ENCODE measurements at regions not wholly inside any gene's neighbourhood (a gene's known extent, or its start where the extent isn't known, plus 50 kb on each side); places are given as distances from the start of the nearest gene placed in this dataset.

DNA sequence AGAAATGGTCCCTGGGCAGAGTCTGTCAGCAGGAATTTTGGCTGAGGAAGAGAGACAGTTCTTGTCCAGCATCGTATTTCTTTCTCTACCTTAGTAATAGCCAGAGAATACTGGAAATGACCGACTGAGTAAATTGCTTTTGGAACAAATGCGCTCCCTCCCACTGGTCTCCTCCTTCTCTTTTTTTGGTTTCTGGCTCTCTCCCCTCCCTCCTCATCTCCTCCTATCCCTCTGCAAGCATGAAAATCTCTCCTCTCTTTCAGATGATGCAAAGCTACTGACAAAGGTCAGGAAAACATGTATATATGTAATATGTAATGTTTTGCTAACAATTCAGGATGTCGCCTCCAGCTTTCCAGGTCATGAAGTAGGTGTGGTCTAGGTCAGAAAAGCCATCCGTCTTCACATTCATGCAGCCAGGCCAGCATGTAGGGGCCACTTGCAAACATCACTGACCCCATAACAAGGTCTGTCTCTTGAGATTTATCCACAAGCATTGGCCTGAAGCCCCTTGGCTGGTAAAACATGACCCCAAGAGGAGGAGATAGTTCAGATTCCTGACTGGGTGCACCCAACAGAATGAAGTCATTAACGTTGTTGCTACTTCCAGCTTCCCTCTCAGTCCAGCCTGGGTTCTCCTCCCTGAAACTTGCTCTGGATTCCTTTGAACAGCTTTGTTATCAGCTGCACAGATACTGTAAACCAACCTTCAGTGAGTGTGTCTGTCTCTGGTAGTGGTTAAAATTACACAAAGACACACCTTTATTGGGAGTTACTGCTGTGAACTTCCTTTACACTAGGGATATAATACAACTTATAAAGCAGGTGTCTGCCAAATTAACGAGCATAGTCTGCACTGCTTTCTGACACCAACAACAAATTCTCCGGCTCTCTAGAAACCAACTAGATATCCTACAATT lies 864.4 kb upstream of the KLHL29 start:
- TF ChIP-seq CTCF (conservative IDR thresholded peaks at IDR 0.05; ENCODE audit: low read length) = no peak
- H3K4me3 ChIP-seq (ENCODE audit: low read length) = no peak overlapping the region
- DNase-seq (ENCODE audit: low read depth) = no peak

- DNase-seq (ENCODE audit: low read depth) = no peak
- TF ChIP-seq CTCF (conservative IDR thresholded peaks at IDR 0.05; ENCODE audit: low read length) = no peak
- no peak overlapping the region for H3K4me3 ChIP-seq (ENCODE audit: low read length)
Observed at GRCh38 chr2:22521620-22522019, 863.4 kb upstream of the KLHL29 start.

- DNase-seq (ENCODE audit: low read depth) = no peak
- no peak overlapping the region for H3K4me3 ChIP-seq (ENCODE audit: low read length)
- TF ChIP-seq CTCF (conservative IDR thresholded peaks at IDR 0.05; ENCODE audit: low read length) = no peak
Observed at GRCh38 chr2:22525681-22526080, 859.3 kb upstream of the KLHL29 start.

GRCh38 chr2:22530131-22530530 lies 854.8 kb upstream of the KLHL29 start:
- no peak for DNase-seq (ENCODE audit: low read depth)

DNA sequence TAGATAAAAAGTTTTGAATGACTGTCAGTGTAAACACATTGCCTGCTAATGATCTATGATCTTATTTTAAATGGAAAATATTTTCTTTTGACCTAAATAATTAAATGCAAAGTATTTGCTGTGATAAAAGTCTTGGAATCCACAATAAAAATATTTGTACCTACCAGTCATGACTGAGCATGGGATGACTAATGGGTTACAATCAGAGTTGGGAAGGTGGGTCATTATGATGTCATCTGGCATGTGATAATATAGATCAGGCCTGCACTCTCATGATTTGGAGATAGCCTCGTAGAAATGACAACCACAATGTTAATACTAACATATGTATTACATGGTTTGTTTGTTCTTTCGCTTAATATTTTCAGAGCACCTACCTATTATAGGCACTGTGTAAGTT lies 848.8 kb upstream of the KLHL29 start:
- no peak overlapping the region for H3K4me3 ChIP-seq (ENCODE audit: low read length)
- TF ChIP-seq CTCF (conservative IDR thresholded peaks at IDR 0.05; ENCODE audit: low read length) = no peak
- no peak for DNase-seq (ENCODE audit: low read depth)

More at GRCh38 chr2:22530131-22530530, 854.8 kb upstream of the KLHL29 start:
- no peak for TF ChIP-seq CTCF (conservative IDR thresholded peaks at IDR 0.05; ENCODE audit: low read length)
- H3K4me3 ChIP-seq (ENCODE audit: low read length) = no peak overlapping the region

- no peak overlapping the region for H3K4me3 ChIP-seq (ENCODE audit: low read length)
- TF ChIP-seq CTCF (conservative IDR thresholded peaks at IDR 0.05; ENCODE audit: low read length) = no peak
- no peak for DNase-seq (ENCODE audit: low read depth)
Observed at GRCh38 chr2:22554453-22554852, 830.5 kb upstream of the KLHL29 start.

DNA sequence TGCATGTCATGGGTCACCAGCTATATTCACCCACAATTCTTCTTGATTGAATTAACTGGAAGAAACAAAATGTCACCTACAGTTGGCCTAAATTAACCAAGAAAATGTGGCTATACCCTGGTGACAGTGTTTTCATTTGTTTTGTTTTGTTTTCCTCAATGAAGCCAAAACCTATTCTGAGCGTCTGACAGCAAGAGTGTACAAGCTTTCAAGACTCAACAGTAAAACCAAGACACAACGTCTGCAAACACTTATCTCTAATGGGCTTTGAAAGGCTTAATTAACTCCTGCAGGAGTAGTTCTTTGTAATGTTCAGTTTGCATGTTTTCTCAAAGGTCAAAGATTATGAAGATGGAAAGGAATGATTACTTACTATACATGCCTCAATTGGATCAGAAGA lies 827.6 kb upstream of the KLHL29 start:
- H3K4me3 ChIP-seq (ENCODE audit: low read length) = no peak overlapping the region
- no peak for TF ChIP-seq CTCF (conservative IDR thresholded peaks at IDR 0.05; ENCODE audit: low read length)
- no peak for DNase-seq (ENCODE audit: low read depth)

Data from AG10803 (cell line).